ENCODE measurements at regions not wholly inside any gene's neighbourhood (a gene's known extent, or its start where the extent isn't known, plus 50 kb on each side); places are given as distances from the start of the nearest gene placed in this dataset.
A peak's percentile ranks its signal among the peaks of the same experiment; 100 is the strongest.

DNA sequence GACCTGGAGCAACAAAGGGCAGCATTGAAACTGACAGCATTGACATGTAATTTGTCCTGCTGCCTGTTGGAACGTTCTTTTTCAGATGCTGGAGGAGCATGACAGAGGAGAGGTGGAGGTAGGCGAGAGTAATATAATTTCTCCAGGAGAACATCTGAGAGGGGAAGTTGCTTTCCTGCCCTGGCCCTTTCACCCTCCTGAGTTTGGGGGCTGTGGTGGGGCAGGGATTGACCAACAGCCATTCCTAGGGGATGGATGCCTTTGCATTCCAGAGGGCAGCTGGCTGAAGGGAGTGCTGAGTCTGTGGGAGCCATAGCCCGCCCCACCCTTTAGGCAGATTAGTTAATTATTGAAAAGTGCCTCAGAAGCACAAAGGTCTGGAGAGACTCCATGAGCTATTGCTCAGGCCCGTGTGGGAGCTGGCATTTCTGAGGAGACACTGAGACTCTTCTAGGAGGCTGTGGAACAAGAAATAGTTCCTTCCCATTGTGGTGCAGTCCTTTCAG, 73.5 kb downstream of the ARF6 start:
- Histone ChIP-seq H3K4me3 (no peak overlapping the region), H3K9ac (no peak overlapping the region), H3K9me3 (ENCODE audit: low read depth) (no peaks in the 10 kb centered on the region), H3K27ac (no peak overlapping the region), H2AFZ (replicated peaks) (peak overlapping the region; percentile 88), H3K79me2 (ENCODE audit: low read depth) (no peaks in the 10 kb centered on the region), H3K27me3 (no peaks in the 10 kb centered on the region), H3K4me2 (no peak overlapping the region), H3F3A (ENCODE audit: low read depth) (no peaks in the 10 kb centered on the region), H3K36me3 (no peaks in the 10 kb centered on the region), H3K4me1 (peaks cover 12% of the 10 kb centered on the region), H4K20me1 (ENCODE audit: low read depth) (no peaks in the 10 kb centered on the region)
- Mint-ChIP-seq H3K4me3 (no peak overlapping the region), H3K27me3 (ENCODE audit: insufficient read depth, low read depth) (peaks cover 3% of the 10 kb centered on the region), H3K4me1 (peaks cover 13% of the 10 kb centered on the region), H3K36me3 (no peaks in the 10 kb centered on the region), H3K27ac (no peak overlapping the region), H3K9me3 (no peaks in the 10 kb centered on the region)
- TF ChIP-seq EZH2 (IDR thresholded peaks at IDR 0.05) (no peak), EZH2phosphoT487 (IDR thresholded peaks at IDR 0.05) (no peak)
- TF ChIP-seq, protein P1, sequence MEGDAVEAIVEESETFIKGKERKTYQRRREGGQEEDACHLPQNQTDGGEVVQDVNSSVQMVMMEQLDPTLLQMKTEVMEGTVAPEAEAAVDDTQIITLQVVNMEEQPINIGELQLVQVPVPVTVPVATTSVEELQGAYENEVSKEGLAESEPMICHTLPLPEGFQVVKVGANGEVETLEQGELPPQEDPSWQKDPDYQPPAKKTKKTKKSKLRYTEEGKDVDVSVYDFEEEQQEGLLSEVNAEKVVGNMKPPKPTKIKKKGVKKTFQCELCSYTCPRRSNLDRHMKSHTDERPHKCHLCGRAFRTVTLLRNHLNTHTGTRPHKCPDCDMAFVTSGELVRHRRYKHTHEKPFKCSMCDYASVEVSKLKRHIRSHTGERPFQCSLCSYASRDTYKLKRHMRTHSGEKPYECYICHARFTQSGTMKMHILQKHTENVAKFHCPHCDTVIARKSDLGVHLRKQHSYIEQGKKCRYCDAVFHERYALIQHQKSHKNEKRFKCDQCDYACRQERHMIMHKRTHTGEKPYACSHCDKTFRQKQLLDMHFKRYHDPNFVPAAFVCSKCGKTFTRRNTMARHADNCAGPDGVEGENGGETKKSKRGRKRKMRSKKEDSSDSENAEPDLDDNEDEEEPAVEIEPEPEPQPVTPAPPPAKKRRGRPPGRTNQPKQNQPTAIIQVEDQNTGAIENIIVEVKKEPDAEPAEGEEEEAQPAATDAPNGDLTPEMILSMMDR (IDR thresholded peaks at IDR 0.05) = no peak
- DNase-seq (ENCODE audit: low spot score) = peak; percentile 35

DNA sequence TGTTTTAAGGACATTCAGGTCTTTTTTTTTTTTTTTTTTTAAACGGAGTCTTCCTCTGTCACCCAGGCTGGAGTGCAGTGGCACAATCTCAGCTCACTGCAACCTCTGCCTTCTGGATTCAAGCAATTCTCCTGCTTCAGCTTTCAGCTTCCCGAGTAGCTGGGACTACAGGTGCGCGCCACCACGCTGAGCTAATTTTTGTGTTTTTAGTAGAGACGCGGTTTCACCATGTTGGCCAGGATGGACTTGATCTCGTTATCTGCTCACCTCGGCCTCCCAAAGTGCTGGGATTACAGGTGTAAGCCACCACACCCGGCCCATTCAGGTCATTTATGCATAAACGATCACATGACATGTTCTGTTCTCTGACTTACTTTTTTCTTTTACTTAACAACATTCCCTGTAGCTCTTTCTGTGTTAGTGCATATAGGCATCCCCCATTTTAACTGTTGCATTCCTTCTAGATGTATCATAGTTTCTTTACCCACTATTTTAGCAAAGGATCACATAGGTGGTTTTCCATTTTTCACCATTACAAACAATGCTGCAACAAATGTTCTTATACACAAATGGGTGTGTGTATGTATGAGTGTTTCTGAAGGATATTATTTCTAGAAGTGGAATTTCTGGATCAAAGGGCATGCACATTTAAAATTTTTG, 74.2 kb downstream of the ARF6 start:
- no peak for DNase-seq (ENCODE audit: low spot score)
- Histone ChIP-seq H3K4me2 (no peak overlapping the region), H4K20me1 (ENCODE audit: low read depth) (no peaks in the 10 kb centered on the region), H2AFZ (replicated peaks) (no peak overlapping the region), H3K9me3 (ENCODE audit: low read depth) (no peaks in the 10 kb centered on the region), H3K9ac (no peak overlapping the region), H3K27ac (no peak overlapping the region), H3K79me2 (ENCODE audit: low read depth) (no peaks in the 10 kb centered on the region), H3K4me3 (no peak overlapping the region), H3K36me3 (no peaks in the 10 kb centered on the region), H3K4me1 (peaks cover 14% of the 10 kb centered on the region), H3F3A (ENCODE audit: low read depth) (no peaks in the 10 kb centered on the region), H3K27me3 (no peaks in the 10 kb centered on the region)
- H3K4me1 Mint-ChIP-seq = peaks cover 15% of the 10 kb centered on the region
- no peaks in the 10 kb centered on the region for H3K36me3 Mint-ChIP-seq
- no peaks in the 10 kb centered on the region for H3K9me3 Mint-ChIP-seq
- H3K4me3 Mint-ChIP-seq = no peak overlapping the region
- TF ChIP-seq EZH2phosphoT487 (IDR thresholded peaks at IDR 0.05) (no peak), EZH2 (IDR thresholded peaks at IDR 0.05) (no peak)
- TF ChIP-seq, protein P1 (IDR thresholded peaks at IDR 0.05) = no peak
- H3K27me3 Mint-ChIP-seq (ENCODE audit: insufficient read depth, low read depth) = peaks cover 3% of the 10 kb centered on the region
- no peak overlapping the region for H3K27ac Mint-ChIP-seq

DNA sequence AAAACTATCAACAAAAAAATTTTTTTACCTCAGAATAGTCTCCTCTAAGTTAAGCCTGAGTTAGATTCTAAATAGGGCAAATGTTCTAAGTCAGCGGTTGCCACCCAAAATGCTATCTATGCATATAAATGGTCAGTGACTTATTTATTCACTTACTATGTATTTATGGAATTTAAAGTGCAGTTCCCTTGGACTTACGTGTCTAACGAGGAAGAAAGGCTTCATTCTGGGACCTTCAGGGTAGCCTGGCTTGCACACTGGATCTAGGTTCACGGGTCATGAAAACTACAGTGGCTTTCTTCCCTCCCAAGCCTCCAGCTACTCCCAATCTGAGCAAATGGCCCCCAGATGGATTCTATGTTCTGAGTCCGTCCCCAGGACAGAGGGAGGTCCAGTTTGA, 77.1 kb downstream of the ARF6 start:
- Histone ChIP-seq H3F3A (ENCODE audit: low read depth) (no peaks in the 10 kb centered on the region), H3K4me2 (no peak overlapping the region), H3K4me3 (no peak overlapping the region), H2AFZ (replicated peaks) (peak overlapping the region; percentile 88), H3K4me1 (peaks cover 14% of the 10 kb centered on the region), H3K27me3 (no peaks in the 10 kb centered on the region), H3K79me2 (ENCODE audit: low read depth) (no peaks in the 10 kb centered on the region), H3K27ac (no peak overlapping the region), H3K36me3 (no peaks in the 10 kb centered on the region), H3K9ac (no peak overlapping the region), H3K9me3 (ENCODE audit: low read depth) (no peaks in the 10 kb centered on the region), H4K20me1 (ENCODE audit: low read depth) (no peaks in the 10 kb centered on the region)
- no peak for DNase-seq (ENCODE audit: low spot score)
- Mint-ChIP-seq H3K9me3 (no peaks in the 10 kb centered on the region), H3K36me3 (no peaks in the 10 kb centered on the region), H3K4me3 (no peak overlapping the region), H3K27ac (no peak overlapping the region), H3K4me1 (peaks cover 22% of the 10 kb centered on the region), H3K27me3 (ENCODE audit: insufficient read depth, low read depth) (no peaks in the 10 kb centered on the region)
- TF ChIP-seq EZH2 (IDR thresholded peaks at IDR 0.05) = no peak
- TF ChIP-seq, protein P1 (IDR thresholded peaks at IDR 0.05) = no peak
- no peak for TF ChIP-seq EZH2phosphoT487 (IDR thresholded peaks at IDR 0.05)
